GM19023 (cell line): ENCODE measurements at regions not wholly inside any gene's neighbourhood (a gene's known extent, or its start where the extent isn't known, plus 50 kb on each side); places are given as distances from the start of the nearest gene placed in this dataset.
"Not testable (repeated sequence)": the region's sequence is repeated elsewhere in the genome, so short reads cannot be mapped to it uniquely, and the experiment has no call there.

Experiments
- ATAC-seq: cut with Tn5 transposase; IDR thresholded peaks from one replicate; pipeline ENCODE4 v1.9.1; 2021; ENCODE audit warnings: mild to moderate bottlenecking, moderate library complexity; ENCODE audit not compliant: unreplicated experiment

DNA sequence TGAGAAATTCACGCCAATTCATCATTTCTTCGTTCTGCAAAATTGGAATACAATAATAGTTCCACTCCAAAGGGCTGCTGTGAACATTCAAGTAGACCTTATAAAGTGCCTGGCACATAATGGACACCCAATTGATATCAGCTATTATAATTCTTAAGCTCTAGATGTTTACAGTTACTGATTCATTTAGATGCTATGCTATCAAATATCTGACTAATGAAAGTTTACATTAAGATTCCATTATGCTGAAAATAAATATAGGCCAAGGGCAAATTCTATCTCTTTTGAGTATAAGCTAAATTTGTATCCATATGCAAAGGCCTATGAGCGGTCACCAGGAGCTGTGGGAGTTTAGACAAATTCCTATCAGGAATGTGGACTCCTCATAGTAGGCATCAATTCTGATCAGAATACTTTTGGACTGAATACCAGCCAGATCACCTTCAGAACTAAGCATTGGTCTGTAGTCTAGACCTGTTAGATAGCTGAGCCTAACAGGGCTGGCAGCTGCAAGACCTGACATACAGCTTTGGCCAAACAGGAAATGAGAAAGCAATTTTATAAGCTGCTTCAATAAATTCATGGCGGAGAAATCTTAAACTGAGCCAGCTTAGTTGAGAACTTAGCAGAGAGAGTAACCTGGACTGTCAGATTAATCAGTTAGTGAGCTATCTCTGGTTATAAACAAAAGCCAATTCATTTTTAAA is 384.3 kb upstream of the ACTRT1 start:
- no peak for ATAC-seq

GRCh38 chrX:128425546-128425945 is 373.3 kb upstream of the ACTRT1 start:
- ATAC-seq, result no peak

DNA sequence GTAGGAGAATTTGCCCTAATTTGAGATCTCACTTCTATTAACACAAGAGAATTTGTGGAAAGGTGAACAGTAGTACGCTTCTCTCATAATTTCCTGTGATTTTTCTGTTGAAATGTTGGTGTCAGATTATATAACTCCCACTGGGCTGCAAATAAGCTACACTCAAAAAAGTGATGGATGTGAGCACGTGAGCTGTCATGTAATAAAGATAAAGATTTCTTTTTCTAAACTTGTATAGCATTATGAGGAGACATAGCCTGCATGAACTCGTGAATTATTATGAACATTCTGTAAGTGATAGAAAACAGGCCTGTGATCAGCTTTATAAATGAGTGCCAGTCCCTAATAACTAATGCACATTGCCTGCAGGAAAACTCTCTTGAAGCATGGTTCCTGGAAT is 356.6 kb upstream of the ACTRT1 start:
- no peak for ATAC-seq

- no peak for ATAC-seq
Observed at GRCh38 chrX:128396601-128397000, 344.4 kb upstream of the ACTRT1 start.

DNA sequence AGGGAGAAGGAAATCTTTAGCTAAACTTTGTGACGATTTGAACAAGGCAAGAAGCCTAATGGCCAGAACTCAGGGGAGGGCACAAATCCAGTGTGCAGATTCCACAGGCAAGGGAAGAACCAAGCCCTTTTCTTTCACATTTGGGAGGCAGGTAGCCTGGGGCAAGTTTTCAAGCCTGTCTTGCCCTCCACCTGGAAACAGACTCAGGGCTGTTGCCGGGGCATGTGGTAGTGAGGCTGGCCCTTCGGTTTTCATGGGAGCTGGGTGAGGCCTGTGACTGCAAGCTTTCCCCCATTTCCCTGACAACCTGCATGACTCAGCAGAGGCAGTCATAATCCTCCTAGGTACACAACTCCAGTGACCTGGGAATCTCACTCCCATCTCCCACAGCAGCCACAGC is 331.6 kb upstream of the ACTRT1 start:
- not testable (repeated sequence) for ATAC-seq

DNA sequence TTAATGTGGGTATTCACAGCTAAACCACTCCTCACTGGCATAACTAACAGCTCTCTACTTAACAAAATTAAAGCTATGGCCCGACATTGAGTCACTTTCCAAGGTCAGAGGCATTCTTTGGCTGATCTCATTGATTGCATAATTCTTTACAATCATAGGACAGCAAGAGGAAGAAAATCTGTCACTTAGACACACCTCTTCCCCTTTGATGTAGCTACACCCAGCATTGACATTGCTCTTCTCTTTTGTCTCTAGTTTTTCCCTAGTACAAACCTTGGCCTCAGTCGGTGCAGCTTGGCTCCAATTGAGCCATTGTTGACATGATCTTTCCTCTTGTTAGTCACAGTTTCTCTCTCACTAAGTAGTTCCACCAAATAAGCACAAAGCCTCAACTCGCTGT is 313.3 kb upstream of the ACTRT1 start:
- no peak for ATAC-seq

DNA sequence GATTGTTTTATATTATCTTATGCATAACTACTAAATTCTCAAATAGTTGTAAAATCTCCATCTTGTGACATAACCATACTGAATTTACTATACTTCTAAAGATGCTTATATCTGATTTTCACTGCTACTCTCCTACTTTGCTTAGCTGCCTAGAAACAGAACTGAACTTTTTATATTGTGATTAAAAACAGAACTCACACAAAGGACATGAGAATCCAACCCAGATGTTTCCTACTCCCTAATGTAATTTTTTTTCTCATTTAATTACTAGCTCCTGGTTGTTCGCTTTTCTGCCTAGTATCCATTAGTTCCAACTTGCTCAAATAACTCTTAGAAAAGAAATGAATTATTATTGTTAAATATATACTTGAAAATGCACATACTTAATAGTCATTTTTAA is 283.5 kb upstream of the ACTRT1 start:
- no peak for ATAC-seq

DNA sequence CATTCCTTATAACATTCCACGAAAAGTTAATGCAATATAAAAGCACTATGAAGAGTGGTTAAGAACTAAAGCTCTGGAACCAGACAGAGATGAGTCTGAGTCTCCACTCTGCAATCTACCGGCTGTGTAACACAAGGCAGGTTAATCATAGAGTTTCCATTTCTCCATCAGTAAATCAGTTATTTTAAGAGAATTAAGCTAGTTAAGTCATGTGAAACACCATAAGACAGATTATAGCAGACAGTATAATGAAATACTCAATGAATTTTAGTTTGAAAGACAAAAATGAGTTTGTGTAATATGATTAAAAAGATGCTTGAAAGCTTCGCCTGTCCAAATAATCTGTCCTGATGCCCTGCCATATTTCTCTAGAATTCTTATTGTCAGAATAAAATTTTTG is 282.6 kb upstream of the ACTRT1 start:
- no peak for ATAC-seq

DNA sequence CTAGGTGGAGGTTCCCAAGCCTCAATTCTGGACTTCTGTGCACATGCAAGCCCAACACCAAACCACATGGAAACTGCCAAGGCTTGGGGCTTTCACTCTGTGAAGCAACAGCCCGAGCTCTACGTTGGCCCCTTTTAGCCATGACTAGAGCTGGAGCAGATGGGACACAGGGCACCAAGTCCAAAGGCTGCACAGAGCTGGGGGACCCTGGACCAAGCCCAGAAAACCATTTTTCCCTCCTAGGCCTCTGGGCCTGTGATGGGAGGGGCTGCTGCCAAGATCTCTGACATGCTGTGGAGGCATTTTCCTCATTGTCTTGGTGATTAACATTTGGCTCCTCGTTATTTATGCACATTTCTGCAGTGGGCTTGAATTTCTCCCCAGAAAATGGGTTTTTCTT is 258.7 kb upstream of the ACTRT1 start:
- ATAC-seq, result no peak

DNA sequence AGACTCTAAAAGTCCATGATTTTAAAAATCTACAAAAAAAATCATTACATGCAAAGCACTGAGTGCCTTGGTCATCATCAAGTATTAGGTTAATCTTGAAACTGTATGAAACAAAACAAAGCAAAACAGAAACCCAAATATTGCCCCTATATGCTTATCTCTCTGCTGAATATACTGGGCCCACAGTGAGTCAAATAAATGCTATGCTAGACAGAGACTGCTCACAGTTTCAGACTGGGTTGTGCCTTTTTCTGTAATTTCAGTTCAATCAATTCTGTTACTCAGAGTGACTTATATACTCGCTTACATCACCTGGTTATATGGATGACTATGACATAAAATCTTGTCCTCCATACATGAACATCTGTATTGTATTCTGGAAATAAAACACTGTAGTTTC is 257.1 kb upstream of the ACTRT1 start:
- no peak for ATAC-seq

DNA sequence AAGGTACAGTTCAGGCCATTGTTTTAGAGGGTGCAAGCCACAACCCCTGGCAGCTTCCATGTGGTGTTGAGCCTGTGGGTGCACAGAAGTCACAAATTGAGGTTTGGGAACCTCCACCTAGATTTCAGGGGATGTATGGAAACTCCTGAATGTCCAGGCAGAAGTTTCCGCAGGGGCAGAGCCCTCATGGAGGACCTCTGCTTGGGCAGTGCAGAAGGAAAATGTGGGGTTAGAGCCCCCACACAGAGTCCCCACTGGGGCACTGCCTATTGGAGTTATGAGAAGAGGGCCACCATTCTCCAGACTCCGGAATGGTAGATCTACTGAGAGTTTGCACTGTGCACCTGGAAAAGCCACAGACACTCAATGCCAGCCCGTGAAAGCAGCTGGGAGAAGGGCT is 242.0 kb upstream of the ACTRT1 start:
- ATAC-seq, result no peak

DNA sequence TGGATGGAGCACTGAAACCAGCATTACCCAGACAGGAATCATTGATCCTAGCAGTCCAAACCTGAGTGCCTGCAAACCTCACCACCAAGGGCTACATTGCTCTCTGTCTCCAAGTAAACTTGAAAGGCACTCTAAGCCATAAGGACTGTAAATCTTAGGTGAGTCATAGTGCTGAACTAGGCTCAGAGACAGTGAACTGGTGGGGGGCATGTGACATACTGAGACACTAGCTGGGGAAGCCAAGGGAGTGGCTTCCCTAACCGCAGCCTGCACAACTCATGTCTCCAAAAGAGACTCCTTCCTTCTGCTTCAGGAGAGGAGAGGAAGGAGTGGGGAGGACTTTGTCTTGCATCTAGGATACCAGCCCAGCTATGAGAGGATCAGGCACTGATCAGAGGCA is 235.5 kb upstream of the ACTRT1 start:
- ATAC-seq, result no peak

DNA sequence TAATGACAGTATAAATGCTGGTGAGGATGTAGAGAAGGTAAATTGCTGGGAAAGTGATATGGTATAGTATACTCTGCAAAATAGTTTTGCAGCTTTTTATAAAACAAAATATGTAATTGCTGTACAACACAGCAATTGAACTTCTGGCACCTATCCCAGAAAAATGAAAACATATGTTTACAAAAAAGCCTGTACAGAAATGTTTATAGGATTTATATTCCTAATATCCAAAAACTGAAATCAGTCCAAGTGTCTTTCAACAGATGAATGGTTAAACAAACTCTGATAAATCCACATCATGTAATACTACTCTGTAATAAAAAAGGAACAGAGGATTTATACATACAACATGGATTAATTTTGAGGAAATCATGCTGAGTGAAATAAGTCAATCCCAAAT is 198.4 kb upstream of the ACTRT1 start:
- no peak for ATAC-seq

DNA sequence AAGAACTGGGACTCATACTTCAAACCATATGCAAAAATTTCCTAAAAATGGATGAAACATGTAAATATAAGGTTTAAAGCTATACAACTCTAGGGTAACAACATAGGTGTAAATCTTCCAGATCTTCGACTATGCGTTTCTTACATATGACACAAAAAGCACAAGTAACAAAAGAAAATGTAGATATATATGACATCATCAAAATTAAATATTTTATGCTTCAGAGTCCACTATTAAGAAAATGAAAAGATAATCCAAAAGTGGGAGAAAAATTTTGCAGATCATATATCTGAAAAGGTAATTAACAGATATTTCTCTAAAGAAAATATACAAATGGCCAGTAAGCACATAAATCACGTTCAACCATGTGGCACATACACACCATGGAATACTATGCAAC is 164.2 kb upstream of the ACTRT1 start:
- ATAC-seq, result no peak

DNA sequence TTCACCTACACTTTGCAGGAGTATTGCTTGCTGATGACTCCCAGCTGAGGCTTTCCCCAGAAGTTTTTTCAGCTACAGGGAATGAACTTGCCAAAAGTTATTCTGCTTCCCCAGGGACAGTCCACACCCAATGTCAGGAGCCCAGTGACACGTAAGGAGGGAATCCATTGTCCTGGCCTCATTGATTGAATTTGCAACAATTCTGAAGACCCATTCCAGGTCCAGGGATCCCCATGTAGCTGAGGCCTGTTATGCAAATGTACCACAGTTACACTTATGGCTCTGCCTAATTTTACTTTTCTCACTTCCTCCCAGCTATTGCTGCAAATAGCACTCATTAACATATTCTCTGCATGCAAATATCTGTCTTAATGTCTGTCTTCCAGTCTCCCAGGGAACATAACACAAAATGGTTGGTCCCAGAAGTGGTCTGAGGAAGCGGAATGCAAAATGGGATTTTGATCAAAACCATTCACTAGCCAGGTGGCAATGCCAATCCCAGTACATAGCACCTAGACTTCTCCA is 113.7 kb upstream of the ACTRT1 start:
- no peak for ATAC-seq

DNA sequence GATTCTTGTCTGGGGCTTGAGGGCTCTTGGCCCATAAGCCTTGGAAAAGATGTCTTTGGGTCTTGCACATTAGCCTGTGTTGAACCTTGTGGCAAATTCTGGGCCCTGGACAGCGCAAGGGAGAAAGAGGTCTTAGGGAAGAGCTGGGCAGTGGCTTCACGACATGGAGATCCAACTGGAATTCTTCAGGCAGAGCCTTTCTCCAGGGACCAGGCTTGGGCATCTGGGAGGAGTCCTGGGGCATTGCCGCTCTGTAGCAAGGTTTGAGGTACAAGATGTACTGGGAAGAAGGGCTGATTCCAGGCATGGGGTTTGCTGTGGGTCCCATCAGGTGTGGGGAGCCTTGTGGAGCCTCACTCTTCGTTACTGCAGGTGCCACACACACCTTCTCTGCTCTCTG is 104.0 kb upstream of the ACTRT1 start:
- ATAC-seq, result no peak

DNA sequence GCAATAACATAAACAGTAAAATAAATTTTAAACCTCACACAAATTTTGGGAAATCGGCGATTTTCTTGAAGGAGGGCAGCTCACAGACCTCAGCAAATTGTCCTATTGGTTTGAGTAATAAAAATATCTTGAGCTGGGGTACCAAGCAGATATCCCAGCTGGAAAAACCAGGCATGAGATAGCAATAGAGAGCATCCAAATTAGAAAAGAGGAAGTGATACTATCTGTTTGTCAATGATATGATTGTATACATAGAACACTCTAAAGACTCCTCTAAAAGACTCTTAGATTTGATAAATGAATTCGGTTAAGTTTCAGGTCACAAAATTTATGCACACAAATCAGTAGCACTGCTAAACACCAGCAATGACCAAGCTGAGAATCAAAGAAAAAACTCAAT is 90.5 kb upstream of the ACTRT1 start:
- no peak for ATAC-seq

GRCh38 chrX:128106630-128107029 is 54.4 kb upstream of the ACTRT1 start:
- no peak for ATAC-seq

- ATAC-seq, result no peak
Observed at GRCh38 chrX:128105659-128106058, 53.5 kb upstream of the ACTRT1 start.
